HEK293 (cell line): ENCODE measurements at regions not wholly inside any gene's neighbourhood (a gene's known extent, or its start where the extent isn't known, plus 50 kb on each side); places are given as distances from the start of the nearest gene placed in this dataset.

Source experiments
- CTCF ChIA-PET: fragments of 350-600 bp; formaldehyde crosslinking; extraction: SDS; loops from one replicate; lab custom pipeline; 2021; ENCODE audit warnings: antibody characterized with exemption; lab: Yijun Ruan, JAX
- POLR2A ChIA-PET: fragments of 300-600 bp; formaldehyde crosslinking; extraction: SDS; loops from one replicate; lab custom pipeline; 2020; ENCODE audit warnings: antibody characterized with exemption, inconsistent platforms; lab: Yijun Ruan, JAX
- H3K27ac ChIP-seq: fragments of 200-500 bp; sonication (Bioruptor generic); 2 replicates; pipeline ENCODE4 v1.5.1; 2014; ENCODE audit warnings: low read depth, low read length, control low read depth, inconsistent platforms; ENCODE audit errors: extremely low read depth
- H3K36me3 ChIP-seq, 2 experiments: fragments of 200-500 bp in 1 of 2; sonication (Bioruptor generic) in 1 of 2; 1 replicate in 1 of 2; 2 replicates in 1 of 2; pipeline ENCODE4 v1.5.1; 2014 to 2017; ENCODE audit warnings: inconsistent platforms in 2 of 2, low read length in 2 of 2; ENCODE audit not compliant: control insufficient read depth in 2 of 2, insufficient read depth in 1 of 2
- H3K4me1 ChIP-seq: fragments of 200-500 bp; sonication (Bioruptor generic); 2 replicates; pipeline ENCODE4 v1.5.1; 2014; ENCODE audit warnings: mild to moderate bottlenecking, low read length, inconsistent platforms; ENCODE audit not compliant: control insufficient read depth, insufficient read depth
- H3K4me3 ChIP-seq: 2 replicates; pipeline ENCODE4 v1.5.1; 2011; ENCODE audit warnings: low read depth, mild to moderate bottlenecking, control low read depth, low read length, moderate library complexity
- H3K9me3 ChIP-seq: fragments of 200-500 bp; sonication (Bioruptor generic); 2 replicates; pipeline ENCODE4 v1.5.1; 2014; ENCODE audit warnings: low read depth, low read length, inconsistent platforms; ENCODE audit not compliant: control insufficient read depth, insufficient read depth
- KLF16 ChIP-seq: fragments of 450-650 bp; formaldehyde crosslinking; IDR thresholded peaks from 2 replicates; pipeline ENCODE4 v1.5.1; 2017; ENCODE audit warnings: missing biosample characterization, missing genetic modification characterization
- ZBTB17 ChIP-seq: fragments of 450-650 bp; formaldehyde crosslinking; IDR thresholded peaks from 2 replicates; pipeline ENCODE4 v1.5.1; 2016; ENCODE audit warnings: missing biosample characterization, missing genetic modification characterization
- ZEB2 ChIP-seq: fragments of 450-650 bp; formaldehyde crosslinking; IDR thresholded peaks from 2 replicates; pipeline ENCODE4 v1.5.1; 2016; ENCODE audit warnings: missing biosample characterization, missing genetic modification characterization
- ZNF140 ChIP-seq: fragments of 450-650 bp; formaldehyde crosslinking; IDR thresholded peaks from 2 replicates; pipeline ENCODE4 v1.5.1; 2016; ENCODE audit warnings: missing biosample characterization, missing genetic modification characterization
- ZNF174 ChIP-seq: fragments of 450-650 bp; formaldehyde crosslinking; IDR thresholded peaks from 2 replicates; pipeline ENCODE4 v1.5.0; 2017; ENCODE audit warnings: missing biosample characterization, mild to moderate bottlenecking, missing genetic modification characterization
- ZNF214 ChIP-seq: fragments of 450-650 bp; formaldehyde crosslinking; IDR thresholded peaks from 2 replicates; pipeline ENCODE4 v1.5.1; 2017; ENCODE audit warnings: missing biosample characterization, mild to moderate bottlenecking, missing genetic modification characterization, borderline replicate concordance
- ZNF341 ChIP-seq: fragments of 450-650 bp; formaldehyde crosslinking; IDR thresholded peaks from 2 replicates; pipeline ENCODE4; 2016; ENCODE audit warnings: low read depth, missing biosample characterization, missing genetic modification characterization
- ZNF514 ChIP-seq: fragments of 450-650 bp; formaldehyde crosslinking; IDR thresholded peaks from 2 replicates; pipeline ENCODE4 v1.5.1; 2016; ENCODE audit warnings: missing biosample characterization, missing genetic modification characterization
- ZNF549 ChIP-seq: fragments of 450-650 bp; IDR thresholded peaks from 2 replicates; pipeline ENCODE4 v1.5.1; 2018; ENCODE audit warnings: missing biosample characterization, missing genetic modification characterization, mild to moderate bottlenecking, inconsistent platforms, moderate library complexity
- ZNF555 ChIP-seq: fragments of 450-650 bp; formaldehyde crosslinking; conservative IDR thresholded peaks from 2 replicates; pipeline ENCODE4 v1.5.1; 2017; ENCODE audit warnings: missing biosample characterization, mild to moderate bottlenecking, missing genetic modification characterization, inconsistent platforms
- ZNF600 ChIP-seq: fragments of 450-650 bp; formaldehyde crosslinking; IDR thresholded peaks from 2 replicates; pipeline ENCODE4 v1.5.1; 2016; ENCODE audit warnings: missing biosample characterization, missing genetic modification characterization
- TF ChIP-seq, protein P1 (sequence below): fragments of 450-650 bp; formaldehyde crosslinking; IDR thresholded peaks from 2 replicates; pipeline ENCODE4 v1.5.1; 2016; ENCODE audit warnings: missing biosample characterization, missing genetic modification characterization
- TF ChIP-seq, protein P2 (sequence below): fragments of 450-650 bp; formaldehyde crosslinking; conservative IDR thresholded peaks from 2 replicates; pipeline ENCODE4 v1.5.1; 2016; ENCODE audit warnings: low read depth, missing biosample characterization, missing genetic modification characterization
- TF ChIP-seq, protein P3 (sequence below): fragments of 450-650 bp; formaldehyde crosslinking; IDR thresholded peaks from 2 replicates; pipeline ENCODE4 v1.5.1; 2016; ENCODE audit warnings: missing biosample characterization, missing genetic modification characterization
- TF ChIP-seq, protein P4 (sequence below): fragments of 450-650 bp; formaldehyde crosslinking; IDR thresholded peaks from 2 replicates; pipeline ENCODE4 v1.5.1; 2016; ENCODE audit warnings: missing biosample characterization, missing genetic modification characterization, low read depth
- TF ChIP-seq, protein P5 (sequence below): fragments of 450-650 bp; IDR thresholded peaks from 2 replicates; pipeline ENCODE4 v1.5.1; 2018; ENCODE audit warnings: missing biosample characterization, mild to moderate bottlenecking, missing genetic modification characterization
- TF ChIP-seq, protein P6 (sequence below): fragments of 450-650 bp; formaldehyde crosslinking; IDR thresholded peaks from 2 replicates; pipeline ENCODE4 v1.5.1; 2017; ENCODE audit warnings: missing biosample characterization, mild to moderate bottlenecking, missing genetic modification characterization, moderate library complexity
- TF ChIP-seq, protein P7 (sequence below): fragments of 450-650 bp; formaldehyde crosslinking; IDR thresholded peaks from 2 replicates; pipeline ENCODE4 v1.5.1; 2016; ENCODE audit warnings: missing biosample characterization, missing genetic modification characterization
- TF ChIP-seq, protein P8 (sequence below): fragments of 450-650 bp; formaldehyde crosslinking; IDR thresholded peaks from 2 replicates; pipeline ENCODE4 v1.5.1; 2016; ENCODE audit warnings: missing biosample characterization, missing genetic modification characterization
- TF ChIP-seq, protein P9 (sequence below): fragments of 450-650 bp; formaldehyde crosslinking; IDR thresholded peaks from 2 replicates; pipeline ENCODE4 v1.5.1; 2016; ENCODE audit warnings: missing biosample characterization, missing genetic modification characterization

DNA sequence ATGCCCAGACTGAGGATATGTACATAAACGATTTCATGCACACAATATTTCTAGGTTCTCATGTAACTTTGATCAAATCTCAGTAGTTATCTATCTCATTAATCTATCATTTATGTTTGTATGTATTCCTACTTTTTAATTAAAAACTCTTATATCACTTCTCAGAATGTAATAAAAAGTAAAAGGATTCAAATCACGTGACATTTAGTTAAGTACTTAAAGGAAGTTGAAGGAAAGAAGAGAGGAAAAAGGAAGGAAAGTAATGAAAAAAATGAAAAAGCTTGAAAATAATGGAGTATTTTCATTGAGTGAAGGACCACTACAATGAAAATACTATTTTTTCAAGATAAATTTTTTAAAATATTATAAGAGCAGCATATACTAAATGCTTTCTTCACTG, 535.3 kb downstream of the PRDM9 start (continued):
- TF ChIP-seq, protein P1, sequence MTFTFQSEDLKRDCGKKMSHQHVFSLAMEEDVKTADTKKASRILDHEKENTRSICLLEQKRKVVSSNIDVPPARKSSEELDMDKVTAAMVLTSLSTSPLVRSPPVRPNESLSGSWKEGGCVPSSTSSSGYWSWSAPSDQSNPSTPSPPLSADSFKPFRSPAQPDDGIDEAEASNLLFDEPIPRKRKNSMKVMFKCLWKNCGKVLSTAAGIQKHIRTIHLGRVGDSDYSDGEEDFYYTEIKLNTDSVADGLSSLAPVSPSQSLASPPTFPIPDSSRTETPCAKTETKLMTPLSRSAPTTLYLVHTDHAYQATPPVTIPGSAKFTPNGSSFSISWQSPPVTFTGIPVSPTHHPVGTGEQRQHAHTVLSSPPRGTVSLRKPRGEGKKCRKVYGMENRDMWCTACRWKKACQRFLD (tag by site-specific recombination), result no peak
- TF ChIP-seq ZNF174 (tag by site-specific recombination), result no peak
- TF ChIP-seq KLF16, result no peak
- TF ChIP-seq, protein P2, sequence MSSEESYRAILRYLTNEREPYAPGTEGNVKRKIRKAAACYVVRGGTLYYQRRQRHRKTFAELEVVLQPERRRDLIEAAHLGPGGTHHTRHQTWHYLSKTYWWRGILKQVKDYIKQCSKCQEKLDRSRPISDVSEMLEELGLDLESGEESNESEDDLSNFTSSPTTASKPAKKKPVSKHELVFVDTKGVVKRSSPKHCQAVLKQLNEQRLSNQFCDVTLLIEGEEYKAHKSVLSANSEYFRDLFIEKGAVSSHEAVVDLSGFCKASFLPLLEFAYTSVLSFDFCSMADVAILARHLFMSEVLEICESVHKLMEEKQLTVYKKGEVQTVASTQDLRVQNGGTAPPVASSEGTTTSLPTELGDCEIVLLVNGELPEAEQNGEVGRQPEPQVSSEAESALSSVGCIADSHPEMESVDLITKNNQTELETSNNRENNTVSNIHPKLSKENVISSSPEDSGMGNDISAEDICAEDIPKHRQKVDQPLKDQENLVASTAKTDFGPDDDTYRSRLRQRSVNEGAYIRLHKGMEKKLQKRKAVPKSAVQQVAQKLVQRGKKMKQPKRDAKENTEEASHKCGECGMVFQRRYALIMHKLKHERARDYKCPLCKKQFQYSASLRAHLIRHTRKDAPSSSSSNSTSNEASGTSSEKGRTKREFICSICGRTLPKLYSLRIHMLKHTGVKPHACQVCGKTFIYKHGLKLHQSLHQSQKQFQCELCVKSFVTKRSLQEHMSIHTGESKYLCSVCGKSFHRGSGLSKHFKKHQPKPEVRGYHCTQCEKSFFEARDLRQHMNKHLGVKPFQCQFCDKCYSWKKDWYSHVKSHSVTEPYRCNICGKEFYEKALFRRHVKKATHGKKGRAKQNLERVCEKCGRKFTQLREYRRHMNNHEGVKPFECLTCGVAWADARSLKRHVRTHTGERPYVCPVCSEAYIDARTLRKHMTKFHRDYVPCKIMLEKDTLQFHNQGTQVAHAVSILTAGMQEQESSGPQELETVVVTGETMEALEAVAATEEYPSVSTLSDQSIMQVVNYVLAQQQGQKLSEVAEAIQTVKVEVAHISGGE (tag by site-specific recombination), result no peak
- TF ChIP-seq, protein P3, sequence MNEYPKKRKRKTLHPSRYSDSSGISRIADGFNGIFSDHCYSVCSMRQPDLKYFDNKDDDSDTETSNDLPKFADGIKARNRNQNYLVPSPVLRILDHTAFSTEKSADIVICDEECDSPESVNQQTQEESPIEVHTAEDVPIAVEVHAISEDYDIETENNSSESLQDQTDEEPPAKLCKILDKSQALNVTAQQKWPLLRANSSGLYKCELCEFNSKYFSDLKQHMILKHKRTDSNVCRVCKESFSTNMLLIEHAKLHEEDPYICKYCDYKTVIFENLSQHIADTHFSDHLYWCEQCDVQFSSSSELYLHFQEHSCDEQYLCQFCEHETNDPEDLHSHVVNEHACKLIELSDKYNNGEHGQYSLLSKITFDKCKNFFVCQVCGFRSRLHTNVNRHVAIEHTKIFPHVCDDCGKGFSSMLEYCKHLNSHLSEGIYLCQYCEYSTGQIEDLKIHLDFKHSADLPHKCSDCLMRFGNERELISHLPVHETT (tag by site-specific recombination), result no peak
- TF ChIP-seq, all 188 proteins: peak for 0

DNA sequence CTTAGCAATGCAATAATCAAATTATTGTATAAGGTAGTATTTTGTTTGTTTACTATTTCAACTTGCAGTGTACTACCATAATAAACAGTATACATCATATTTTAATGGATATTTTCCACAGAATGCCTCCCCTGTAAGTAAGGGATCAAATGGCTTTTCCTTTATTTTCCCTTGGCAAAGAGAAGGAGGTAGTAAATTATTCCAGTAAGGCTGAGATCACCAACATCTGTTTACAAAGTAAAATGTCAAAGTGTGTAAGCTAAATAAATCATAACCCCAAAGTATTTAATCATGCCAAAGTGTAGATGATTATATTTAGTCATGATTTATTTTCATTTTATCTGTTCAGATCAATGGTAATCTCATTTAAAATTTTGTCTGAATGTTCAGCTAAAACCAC, 537.6 kb downstream of the PRDM9 start:
- no peak overlapping the region for H3K4me3 ChIP-seq
- no peaks in the 10 kb centered on the region for H3K36me3 ChIP-seq
- H3K9me3 ChIP-seq, result no peaks in the 10 kb centered on the region
- H3K4me1 ChIP-seq, result no peaks in the 10 kb centered on the region
- no peak for TF ChIP-seq ZNF341
- TF ChIP-seq, protein P4, sequence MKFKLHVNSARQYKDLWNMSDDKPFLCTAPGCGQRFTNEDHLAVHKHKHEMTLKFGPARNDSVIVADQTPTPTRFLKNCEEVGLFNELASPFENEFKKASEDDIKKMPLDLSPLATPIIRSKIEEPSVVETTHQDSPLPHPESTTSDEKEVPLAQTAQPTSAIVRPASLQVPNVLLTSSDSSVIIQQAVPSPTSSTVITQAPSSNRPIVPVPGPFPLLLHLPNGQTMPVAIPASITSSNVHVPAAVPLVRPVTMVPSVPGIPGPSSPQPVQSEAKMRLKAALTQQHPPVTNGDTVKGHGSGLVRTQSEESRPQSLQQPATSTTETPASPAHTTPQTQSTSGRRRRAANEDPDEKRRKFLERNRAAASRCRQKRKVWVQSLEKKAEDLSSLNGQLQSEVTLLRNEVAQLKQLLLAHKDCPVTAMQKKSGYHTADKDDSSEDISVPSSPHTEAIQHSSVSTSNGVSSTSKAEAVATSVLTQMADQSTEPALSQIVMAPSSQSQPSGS (tag by site-specific recombination), result no peak
- TF ChIP-seq ZBTB17 (tag by site-specific recombination), result no peak
- TF ChIP-seq, protein P5, sequence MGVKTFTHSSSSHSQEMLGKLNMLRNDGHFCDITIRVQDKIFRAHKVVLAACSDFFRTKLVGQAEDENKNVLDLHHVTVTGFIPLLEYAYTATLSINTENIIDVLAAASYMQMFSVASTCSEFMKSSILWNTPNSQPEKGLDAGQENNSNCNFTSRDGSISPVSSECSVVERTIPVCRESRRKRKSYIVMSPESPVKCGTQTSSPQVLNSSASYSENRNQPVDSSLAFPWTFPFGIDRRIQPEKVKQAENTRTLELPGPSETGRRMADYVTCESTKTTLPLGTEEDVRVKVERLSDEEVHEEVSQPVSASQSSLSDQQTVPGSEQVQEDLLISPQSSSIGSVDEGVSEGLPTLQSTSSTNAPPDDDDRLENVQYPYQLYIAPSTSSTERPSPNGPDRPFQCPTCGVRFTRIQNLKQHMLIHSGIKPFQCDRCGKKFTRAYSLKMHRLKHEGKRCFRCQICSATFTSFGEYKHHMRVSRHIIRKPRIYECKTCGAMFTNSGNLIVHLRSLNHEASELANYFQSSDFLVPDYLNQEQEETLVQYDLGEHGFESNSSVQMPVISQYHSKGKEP (tag by site-specific recombination), result no peak
- TF ChIP-seq ZNF555 (tag by site-specific recombination), result no peak
- TF ChIP-seq, protein P6, sequence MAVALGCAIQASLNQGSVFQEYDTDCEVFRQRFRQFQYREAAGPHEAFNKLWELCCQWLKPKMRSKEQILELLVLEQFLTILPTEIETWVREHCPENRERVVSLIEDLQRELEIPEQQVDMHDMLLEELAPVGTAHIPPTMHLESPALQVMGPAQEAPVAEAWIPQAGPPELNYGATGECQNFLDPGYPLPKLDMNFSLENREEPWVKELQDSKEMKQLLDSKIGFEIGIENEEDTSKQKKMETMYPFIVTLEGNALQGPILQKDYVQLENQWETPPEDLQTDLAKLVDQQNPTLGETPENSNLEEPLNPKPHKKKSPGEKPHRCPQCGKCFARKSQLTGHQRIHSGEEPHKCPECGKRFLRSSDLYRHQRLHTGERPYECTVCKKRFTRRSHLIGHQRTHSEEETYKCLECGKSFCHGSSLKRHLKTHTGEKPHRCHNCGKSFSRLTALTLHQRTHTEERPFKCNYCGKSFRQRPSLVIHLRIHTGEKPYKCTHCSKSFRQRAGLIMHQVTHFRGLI, result no peak
- no peak for TF ChIP-seq ZNF514 (tag by site-specific recombination)
- no peak for TF ChIP-seq ZNF549 (tag by site-specific recombination)
- no peak for TF ChIP-seq ZNF214 (tag by site-specific recombination)
- TF ChIP-seq ZEB2 (tag by site-specific recombination), result no peak
- no peak for TF ChIP-seq ZNF140 (tag by site-specific recombination)
- TF ChIP-seq, protein P7, sequence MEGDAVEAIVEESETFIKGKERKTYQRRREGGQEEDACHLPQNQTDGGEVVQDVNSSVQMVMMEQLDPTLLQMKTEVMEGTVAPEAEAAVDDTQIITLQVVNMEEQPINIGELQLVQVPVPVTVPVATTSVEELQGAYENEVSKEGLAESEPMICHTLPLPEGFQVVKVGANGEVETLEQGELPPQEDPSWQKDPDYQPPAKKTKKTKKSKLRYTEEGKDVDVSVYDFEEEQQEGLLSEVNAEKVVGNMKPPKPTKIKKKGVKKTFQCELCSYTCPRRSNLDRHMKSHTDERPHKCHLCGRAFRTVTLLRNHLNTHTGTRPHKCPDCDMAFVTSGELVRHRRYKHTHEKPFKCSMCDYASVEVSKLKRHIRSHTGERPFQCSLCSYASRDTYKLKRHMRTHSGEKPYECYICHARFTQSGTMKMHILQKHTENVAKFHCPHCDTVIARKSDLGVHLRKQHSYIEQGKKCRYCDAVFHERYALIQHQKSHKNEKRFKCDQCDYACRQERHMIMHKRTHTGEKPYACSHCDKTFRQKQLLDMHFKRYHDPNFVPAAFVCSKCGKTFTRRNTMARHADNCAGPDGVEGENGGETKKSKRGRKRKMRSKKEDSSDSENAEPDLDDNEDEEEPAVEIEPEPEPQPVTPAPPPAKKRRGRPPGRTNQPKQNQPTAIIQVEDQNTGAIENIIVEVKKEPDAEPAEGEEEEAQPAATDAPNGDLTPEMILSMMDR, result no peak
- TF ChIP-seq, protein P8, sequence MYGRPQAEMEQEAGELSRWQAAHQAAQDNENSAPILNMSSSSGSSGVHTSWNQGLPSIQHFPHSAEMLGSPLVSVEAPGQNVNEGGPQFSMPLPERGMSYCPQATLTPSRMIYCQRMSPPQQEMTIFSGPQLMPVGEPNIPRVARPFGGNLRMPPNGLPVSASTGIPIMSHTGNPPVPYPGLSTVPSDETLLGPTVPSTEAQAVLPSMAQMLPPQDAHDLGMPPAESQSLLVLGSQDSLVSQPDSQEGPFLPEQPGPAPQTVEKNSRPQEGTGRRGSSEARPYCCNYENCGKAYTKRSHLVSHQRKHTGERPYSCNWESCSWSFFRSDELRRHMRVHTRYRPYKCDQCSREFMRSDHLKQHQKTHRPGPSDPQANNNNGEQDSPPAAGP (tag by site-specific recombination), result no peak
- no peak for TF ChIP-seq ZNF600 (tag by site-specific recombination)
- TF ChIP-seq, protein P9, sequence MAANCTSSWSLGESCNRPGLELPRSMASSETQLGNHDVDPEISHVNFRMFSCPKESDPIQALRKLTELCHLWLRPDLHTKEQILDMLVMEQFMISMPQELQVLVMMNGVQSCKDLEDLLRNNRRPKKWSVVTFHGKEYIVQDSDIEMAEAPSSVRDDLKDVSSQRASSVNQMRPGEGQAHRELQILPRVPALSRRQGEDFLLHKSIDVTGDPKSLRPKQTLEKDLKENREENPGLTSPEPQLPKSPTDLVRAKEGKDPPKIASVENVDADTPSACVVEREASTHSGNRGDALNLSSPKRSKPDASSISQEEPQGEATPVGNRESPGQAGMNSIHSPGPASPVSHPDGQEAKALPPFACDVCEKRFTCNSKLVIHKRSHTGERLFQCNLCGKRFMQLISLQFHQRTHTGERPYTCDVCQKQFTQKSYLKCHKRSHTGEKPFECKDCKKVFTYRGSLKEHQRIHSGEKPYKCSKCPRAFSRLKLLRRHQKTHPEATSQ, result no peak
- TF ChIP-seq, all 188 proteins: peak for 0
- ChIA-PET CTCF (interaction anchor here (1.2 kb wide), 1 partner anchor 66 kb away, joined by 6 read pairs; no protein-coding TSS in a partner anchor), POLR2A (no interaction called here)
- no peak overlapping the region for H3K27ac ChIP-seq
